NB4 (cell line): ENCODE measurements at regions not wholly inside any gene's neighbourhood (a gene's known extent, or its start where the extent isn't known, plus 50 kb on each side); places are given as distances from the start of the nearest gene placed in this dataset.

Source experiments
- MYC ChIP-seq: IDR thresholded peaks from 2 replicates; pipeline ENCODE4 v1.6.1; 2011; ENCODE audit warnings: low read depth, low read length
- POLR2A ChIP-seq: IDR thresholded peaks from 2 replicates; pipeline ENCODE4 v1.6.1; 2011; ENCODE audit warnings: mild to moderate bottlenecking; ENCODE audit not compliant: insufficient read length; ENCODE audit errors: extremely low read depth
- TF ChIP-seq, protein P1 (sequence below): IDR thresholded peaks from one replicate; pipeline ENCODE4 v1.5.1; 2012; ENCODE audit warnings: low read depth, low read length
- TF ChIP-seq, protein P2 (sequence below): IDR thresholded peaks from 2 replicates; pipeline ENCODE4 v1.6.1; 2011; ENCODE audit warnings: low read depth, low read length

DNA sequence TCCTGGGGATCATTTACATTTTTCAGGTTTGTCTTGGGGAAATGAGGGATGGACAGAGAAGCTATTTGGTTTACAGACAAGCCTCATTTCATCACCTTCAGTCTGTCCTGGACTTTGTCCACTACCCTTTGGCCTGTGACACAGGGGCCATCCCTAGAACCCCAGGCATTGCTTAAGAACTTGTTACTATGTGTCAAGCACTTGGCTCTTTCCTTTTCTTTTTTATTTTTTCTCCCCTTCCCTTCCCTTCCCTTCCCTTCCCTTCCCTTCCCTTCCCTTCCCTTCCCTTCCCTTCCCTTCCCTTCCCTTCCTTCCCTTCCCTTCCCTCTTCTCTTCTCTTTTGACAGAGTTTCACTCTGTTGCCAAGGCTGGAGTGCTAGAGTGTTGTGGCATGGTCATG, 253.1 kb downstream of the OLFM4 start:
- TF ChIP-seq, protein P1, sequence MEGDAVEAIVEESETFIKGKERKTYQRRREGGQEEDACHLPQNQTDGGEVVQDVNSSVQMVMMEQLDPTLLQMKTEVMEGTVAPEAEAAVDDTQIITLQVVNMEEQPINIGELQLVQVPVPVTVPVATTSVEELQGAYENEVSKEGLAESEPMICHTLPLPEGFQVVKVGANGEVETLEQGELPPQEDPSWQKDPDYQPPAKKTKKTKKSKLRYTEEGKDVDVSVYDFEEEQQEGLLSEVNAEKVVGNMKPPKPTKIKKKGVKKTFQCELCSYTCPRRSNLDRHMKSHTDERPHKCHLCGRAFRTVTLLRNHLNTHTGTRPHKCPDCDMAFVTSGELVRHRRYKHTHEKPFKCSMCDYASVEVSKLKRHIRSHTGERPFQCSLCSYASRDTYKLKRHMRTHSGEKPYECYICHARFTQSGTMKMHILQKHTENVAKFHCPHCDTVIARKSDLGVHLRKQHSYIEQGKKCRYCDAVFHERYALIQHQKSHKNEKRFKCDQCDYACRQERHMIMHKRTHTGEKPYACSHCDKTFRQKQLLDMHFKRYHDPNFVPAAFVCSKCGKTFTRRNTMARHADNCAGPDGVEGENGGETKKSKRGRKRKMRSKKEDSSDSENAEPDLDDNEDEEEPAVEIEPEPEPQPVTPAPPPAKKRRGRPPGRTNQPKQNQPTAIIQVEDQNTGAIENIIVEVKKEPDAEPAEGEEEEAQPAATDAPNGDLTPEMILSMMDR, result no peak
- TF ChIP-seq, protein P2, sequence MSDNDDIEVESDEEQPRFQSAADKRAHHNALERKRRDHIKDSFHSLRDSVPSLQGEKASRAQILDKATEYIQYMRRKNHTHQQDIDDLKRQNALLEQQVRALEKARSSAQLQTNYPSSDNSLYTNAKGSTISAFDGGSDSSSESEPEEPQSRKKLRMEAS, result no peak
- TF ChIP-seq POLR2A (no peak), MYC (no peak)
